ENCODE measurements at regions not wholly inside any gene's neighbourhood (a gene's known extent, or its start where the extent isn't known, plus 50 kb on each side); places are given as distances from the start of the nearest gene placed in this dataset.

DNA sequence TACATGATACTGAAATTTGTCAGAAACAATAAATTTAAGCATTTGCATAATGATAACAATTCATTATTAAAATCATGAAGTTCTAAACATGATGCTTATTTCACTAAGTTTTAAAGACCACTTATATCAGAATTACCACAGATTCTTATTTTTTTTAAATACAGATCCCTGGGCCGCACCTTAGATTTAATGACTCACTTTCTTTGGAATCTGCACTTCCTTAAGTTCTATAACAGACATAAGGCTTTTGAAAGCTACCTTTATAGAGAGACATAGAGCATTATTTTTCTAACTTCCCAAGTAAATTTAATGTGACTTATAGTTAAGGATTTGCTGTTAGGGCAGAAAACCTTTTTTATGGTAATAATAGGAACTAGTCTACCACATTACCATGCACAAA, 214.9 kb downstream of the IPMK start:
- no peak for TF ChIP-seq EZH2 (IDR thresholded peaks at IDR 0.05; ENCODE audit: low read length)
- TF ChIP-seq, protein P1, sequence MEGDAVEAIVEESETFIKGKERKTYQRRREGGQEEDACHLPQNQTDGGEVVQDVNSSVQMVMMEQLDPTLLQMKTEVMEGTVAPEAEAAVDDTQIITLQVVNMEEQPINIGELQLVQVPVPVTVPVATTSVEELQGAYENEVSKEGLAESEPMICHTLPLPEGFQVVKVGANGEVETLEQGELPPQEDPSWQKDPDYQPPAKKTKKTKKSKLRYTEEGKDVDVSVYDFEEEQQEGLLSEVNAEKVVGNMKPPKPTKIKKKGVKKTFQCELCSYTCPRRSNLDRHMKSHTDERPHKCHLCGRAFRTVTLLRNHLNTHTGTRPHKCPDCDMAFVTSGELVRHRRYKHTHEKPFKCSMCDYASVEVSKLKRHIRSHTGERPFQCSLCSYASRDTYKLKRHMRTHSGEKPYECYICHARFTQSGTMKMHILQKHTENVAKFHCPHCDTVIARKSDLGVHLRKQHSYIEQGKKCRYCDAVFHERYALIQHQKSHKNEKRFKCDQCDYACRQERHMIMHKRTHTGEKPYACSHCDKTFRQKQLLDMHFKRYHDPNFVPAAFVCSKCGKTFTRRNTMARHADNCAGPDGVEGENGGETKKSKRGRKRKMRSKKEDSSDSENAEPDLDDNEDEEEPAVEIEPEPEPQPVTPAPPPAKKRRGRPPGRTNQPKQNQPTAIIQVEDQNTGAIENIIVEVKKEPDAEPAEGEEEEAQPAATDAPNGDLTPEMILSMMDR (optimal IDR thresholded peaks at IDR 0.05 in 1 of 3, IDR thresholded peaks at IDR 0.05 in 1 of 3, conservative IDR thresholded peaks at IDR 0.05 in 1 of 3; ENCODE audit: extremely low read depth in 1 of 3, insufficient read depth in 2 of 3, low read length in 3 of 3), result no peak

Data from keratinocyte (primary cell).